ENCODE measurements at regions not wholly inside any gene's neighbourhood (a gene's known extent, or its start where the extent isn't known, plus 50 kb on each side); places are given as distances from the start of the nearest gene placed in this dataset.

DNA sequence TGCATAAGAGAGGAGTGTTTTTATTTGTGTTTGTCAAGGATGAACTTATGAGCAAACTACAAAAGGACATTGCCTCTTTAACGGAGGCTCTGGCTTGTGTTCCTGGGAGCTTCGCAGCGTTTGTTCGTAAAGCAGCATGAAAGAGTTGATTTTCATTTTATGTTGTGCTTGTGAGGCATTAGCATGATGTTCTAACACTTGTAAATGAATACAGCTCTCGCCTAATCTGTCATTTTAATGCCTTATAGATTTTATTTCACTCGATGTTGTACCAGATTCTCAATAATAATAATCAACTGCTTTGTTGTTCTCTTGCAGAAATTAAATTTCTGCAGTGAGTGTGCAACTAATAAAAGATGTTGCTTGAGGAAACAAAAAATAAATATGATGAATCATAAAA lies 687.3 kb upstream of the FANCL start:
- TF ChIP-seq, protein P1, sequence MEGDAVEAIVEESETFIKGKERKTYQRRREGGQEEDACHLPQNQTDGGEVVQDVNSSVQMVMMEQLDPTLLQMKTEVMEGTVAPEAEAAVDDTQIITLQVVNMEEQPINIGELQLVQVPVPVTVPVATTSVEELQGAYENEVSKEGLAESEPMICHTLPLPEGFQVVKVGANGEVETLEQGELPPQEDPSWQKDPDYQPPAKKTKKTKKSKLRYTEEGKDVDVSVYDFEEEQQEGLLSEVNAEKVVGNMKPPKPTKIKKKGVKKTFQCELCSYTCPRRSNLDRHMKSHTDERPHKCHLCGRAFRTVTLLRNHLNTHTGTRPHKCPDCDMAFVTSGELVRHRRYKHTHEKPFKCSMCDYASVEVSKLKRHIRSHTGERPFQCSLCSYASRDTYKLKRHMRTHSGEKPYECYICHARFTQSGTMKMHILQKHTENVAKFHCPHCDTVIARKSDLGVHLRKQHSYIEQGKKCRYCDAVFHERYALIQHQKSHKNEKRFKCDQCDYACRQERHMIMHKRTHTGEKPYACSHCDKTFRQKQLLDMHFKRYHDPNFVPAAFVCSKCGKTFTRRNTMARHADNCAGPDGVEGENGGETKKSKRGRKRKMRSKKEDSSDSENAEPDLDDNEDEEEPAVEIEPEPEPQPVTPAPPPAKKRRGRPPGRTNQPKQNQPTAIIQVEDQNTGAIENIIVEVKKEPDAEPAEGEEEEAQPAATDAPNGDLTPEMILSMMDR (IDR thresholded peaks at IDR 0.05; ENCODE audit: unreplicated experiment): no peak
- Mint-ChIP-seq H3K4me3 (ENCODE audit: unreplicated experiment) (no peak overlapping the region), H3K4me1 (ENCODE audit: unreplicated experiment) (no peaks in the 10 kb centered on the region), H3K9me3 (ENCODE audit: unreplicated experiment) (no peaks in the 10 kb centered on the region), H3K36me3 (ENCODE audit: low read depth, unreplicated experiment) (no peaks in the 10 kb centered on the region), H3K27me3 (ENCODE audit: unreplicated experiment) (no peaks in the 10 kb centered on the region), H3K27ac (ENCODE audit: unreplicated experiment) (no peak overlapping the region)
- no peak for DNase-seq (ENCODE audit: low spot score)

DNA sequence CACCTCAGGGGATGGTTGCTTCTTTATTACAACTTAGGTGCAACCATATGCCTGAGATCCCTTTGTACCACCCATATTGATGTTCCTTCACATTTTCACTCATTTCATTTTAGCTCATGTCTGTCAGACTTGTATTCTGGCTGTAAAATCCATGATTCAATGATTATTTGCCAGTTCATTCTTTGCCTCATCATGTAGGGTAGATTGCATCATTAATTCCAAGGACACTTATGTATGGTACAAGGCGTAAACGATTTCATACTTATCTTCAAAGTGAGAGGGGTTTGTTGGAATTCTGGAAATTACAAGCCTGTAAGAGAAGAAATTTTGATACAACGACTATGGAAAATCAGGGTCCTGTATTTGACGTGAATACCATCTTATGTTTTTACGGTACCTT lies 685.0 kb upstream of the FANCL start:
- Mint-ChIP-seq H3K27ac (ENCODE audit: unreplicated experiment) (no peak overlapping the region), H3K4me1 (ENCODE audit: unreplicated experiment) (no peaks in the 10 kb centered on the region), H3K4me3 (ENCODE audit: unreplicated experiment) (no peak overlapping the region), H3K9me3 (ENCODE audit: unreplicated experiment) (no peaks in the 10 kb centered on the region), H3K27me3 (ENCODE audit: unreplicated experiment) (no peaks in the 10 kb centered on the region), H3K36me3 (ENCODE audit: low read depth, unreplicated experiment) (no peaks in the 10 kb centered on the region)
- TF ChIP-seq, protein P1 (IDR thresholded peaks at IDR 0.05; ENCODE audit: unreplicated experiment): no peak
- no peak for DNase-seq (ENCODE audit: low spot score)

DNA sequence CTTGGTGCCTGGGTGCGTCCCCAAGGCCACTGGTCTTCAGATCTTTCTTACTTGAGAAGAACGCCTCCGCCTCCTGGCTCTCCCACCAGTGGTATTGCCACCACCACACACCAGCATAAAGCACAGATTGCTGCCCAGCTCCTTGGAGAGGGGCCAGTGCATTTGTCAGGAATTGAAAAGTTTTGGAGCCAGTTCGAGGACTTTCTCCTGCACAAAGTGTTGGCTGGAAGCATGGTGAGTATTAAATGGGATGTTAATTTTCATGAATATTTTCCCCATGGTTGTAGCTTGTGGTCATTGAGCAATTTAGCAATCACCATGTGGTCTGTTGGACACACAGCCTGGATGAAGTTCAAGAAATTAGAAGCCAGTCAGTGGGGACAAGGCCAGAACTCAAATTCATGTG lies 684.6 kb upstream of the FANCL start:
- TF ChIP-seq, protein P1 (IDR thresholded peaks at IDR 0.05; ENCODE audit: unreplicated experiment): no peak
- H3K27ac Mint-ChIP-seq (ENCODE audit: unreplicated experiment): no peak overlapping the region
- no peak for DNase-seq (ENCODE audit: low spot score)

DNA sequence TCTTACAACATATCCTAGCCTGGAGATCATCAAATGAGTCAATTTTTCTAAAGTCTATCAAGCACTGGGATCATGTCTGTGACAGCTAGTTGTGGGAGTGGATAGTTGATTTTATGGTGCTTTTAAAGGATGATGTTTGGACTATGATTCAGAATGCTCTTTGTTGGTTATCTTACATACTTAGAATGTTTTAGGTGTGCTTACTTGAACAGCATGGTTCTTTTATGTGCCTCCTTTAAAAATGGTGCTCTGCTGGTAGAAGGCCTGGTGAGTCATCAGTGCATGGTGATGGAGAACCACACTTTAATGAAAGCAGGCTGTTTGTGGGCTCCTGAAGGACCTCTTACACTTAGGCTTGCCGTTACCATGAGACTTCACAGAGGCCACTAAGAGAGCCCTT lies 682.7 kb upstream of the FANCL start:
- no peaks in the 10 kb centered on the region for H3K4me1 Mint-ChIP-seq (ENCODE audit: unreplicated experiment)
- TF ChIP-seq, protein P1 (IDR thresholded peaks at IDR 0.05; ENCODE audit: unreplicated experiment): no peak
- no peak for DNase-seq (ENCODE audit: low spot score)
- H3K4me3 Mint-ChIP-seq (ENCODE audit: unreplicated experiment): no peak overlapping the region
- no peaks in the 10 kb centered on the region for H3K27me3 Mint-ChIP-seq (ENCODE audit: unreplicated experiment)
- H3K36me3 Mint-ChIP-seq (ENCODE audit: low read depth, unreplicated experiment): no peaks in the 10 kb centered on the region
- no peak overlapping the region for H3K27ac Mint-ChIP-seq (ENCODE audit: unreplicated experiment)
- no peaks in the 10 kb centered on the region for H3K9me3 Mint-ChIP-seq (ENCODE audit: unreplicated experiment)

More for the DNA sequence above, 684.6 kb upstream of the FANCL start:
- no peaks in the 10 kb centered on the region for H3K4me1 Mint-ChIP-seq (ENCODE audit: unreplicated experiment)
- no peaks in the 10 kb centered on the region for H3K27me3 Mint-ChIP-seq (ENCODE audit: unreplicated experiment)
- no peak overlapping the region for H3K4me3 Mint-ChIP-seq (ENCODE audit: unreplicated experiment)
- H3K36me3 Mint-ChIP-seq (ENCODE audit: low read depth, unreplicated experiment): no peaks in the 10 kb centered on the region
- no peaks in the 10 kb centered on the region for H3K9me3 Mint-ChIP-seq (ENCODE audit: unreplicated experiment)

DNA sequence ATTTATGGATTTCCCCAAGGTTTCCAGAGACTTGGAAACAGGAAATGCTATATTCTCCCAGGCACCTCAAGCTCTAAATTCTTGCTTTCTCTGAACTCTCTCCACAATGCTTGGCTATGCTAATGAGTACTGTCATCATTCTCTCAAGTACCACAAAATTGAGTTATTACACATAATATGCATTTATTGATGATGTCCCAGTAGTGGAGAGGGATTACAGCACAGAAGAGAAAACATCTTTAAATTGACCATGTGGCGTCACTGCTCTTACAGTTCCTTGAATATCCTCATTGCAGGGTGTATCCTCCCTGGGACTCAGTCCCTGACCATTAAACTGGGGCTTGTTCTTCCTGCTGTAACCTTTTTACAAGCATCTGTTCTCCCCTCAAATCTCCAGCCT lies 681.1 kb upstream of the FANCL start:
- Mint-ChIP-seq H3K27ac (ENCODE audit: unreplicated experiment) (no peak overlapping the region), H3K4me3 (ENCODE audit: unreplicated experiment) (no peak overlapping the region), H3K9me3 (ENCODE audit: unreplicated experiment) (no peaks in the 10 kb centered on the region), H3K36me3 (ENCODE audit: low read depth, unreplicated experiment) (no peaks in the 10 kb centered on the region), H3K4me1 (ENCODE audit: unreplicated experiment) (no peaks in the 10 kb centered on the region), H3K27me3 (ENCODE audit: unreplicated experiment) (no peaks in the 10 kb centered on the region)
- no peak for DNase-seq (ENCODE audit: low spot score)
- TF ChIP-seq, protein P1 (IDR thresholded peaks at IDR 0.05; ENCODE audit: unreplicated experiment): no peak
